ENCODE measurements at regions not wholly inside any gene's neighbourhood (a gene's known extent, or its start where the extent isn't known, plus 50 kb on each side); places are given as distances from the start of the nearest gene placed in this dataset.
"Not testable (repeated sequence)": the region's sequence is repeated elsewhere in the genome, so short reads cannot be mapped to it uniquely, and the experiment has no call there.

DNA sequence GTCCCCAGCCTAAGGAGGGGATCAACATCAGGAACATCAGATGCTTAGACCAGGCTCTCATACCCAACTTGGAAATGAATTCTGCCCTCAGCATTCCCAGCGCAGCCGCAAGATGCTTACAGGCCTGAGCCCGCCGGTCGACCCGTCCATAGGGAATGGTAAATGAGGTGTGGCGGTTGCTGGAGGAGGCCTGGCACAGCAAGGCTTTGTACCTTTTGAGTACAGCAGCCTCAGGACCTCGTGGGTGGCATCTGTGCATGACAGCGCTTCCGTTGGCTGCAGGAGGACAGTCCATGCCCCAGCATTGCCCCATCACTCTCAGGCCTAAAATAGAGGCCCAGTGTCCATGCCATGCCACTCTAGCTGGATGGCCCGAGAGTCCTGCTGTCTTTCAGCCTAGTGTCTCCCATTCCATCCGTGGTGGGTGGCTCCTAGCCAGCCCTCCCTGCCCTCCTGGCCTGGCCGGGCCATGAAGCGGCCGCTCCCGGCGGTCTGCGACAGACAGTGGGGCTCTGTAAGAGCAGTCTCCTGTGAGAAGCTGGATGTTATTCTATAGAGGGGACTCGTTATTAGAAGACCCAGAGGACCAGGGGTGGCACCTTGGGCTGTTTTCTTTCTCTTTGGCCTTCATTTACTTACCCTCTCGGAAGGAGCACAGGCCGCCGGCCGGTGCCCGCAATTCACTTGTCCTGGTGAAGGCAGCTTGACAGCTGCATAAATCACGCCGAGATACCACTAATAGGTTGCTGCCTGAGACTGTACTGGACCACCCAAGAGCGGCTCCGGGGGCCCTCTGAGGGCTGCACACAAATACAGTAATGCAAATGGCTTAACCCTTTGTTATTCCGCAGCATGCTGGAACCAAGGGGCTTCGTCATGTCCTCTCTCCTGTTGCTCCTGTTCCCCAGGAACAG lies 223.5 kb upstream of the TUT7 start:
- peaks cover 2% of the 10 kb centered on the region for H3K4me1 Mint-ChIP-seq
- no peak for ATAC-seq (ENCODE audit: low read depth)
- H3K27me3 Mint-ChIP-seq: no peaks in the 10 kb centered on the region
- TF ChIP-seq, protein P1, sequence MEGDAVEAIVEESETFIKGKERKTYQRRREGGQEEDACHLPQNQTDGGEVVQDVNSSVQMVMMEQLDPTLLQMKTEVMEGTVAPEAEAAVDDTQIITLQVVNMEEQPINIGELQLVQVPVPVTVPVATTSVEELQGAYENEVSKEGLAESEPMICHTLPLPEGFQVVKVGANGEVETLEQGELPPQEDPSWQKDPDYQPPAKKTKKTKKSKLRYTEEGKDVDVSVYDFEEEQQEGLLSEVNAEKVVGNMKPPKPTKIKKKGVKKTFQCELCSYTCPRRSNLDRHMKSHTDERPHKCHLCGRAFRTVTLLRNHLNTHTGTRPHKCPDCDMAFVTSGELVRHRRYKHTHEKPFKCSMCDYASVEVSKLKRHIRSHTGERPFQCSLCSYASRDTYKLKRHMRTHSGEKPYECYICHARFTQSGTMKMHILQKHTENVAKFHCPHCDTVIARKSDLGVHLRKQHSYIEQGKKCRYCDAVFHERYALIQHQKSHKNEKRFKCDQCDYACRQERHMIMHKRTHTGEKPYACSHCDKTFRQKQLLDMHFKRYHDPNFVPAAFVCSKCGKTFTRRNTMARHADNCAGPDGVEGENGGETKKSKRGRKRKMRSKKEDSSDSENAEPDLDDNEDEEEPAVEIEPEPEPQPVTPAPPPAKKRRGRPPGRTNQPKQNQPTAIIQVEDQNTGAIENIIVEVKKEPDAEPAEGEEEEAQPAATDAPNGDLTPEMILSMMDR (IDR thresholded peaks at IDR 0.05): no peak
- DNase-seq: no peak
- no peak overlapping the region for H3K4me3 Mint-ChIP-seq
- intact Hi-C loops (cut with micrococcal nuclease): no loop called here
- ChIA-PET POLR2A (no interaction called here), CTCF (no interaction called here)
- no peaks in the 10 kb centered on the region for H3K36me3 Mint-ChIP-seq (ENCODE audit: low read depth)
- H3K9me3 Mint-ChIP-seq: peaks cover 2% of the 10 kb centered on the region
- H3K27ac Mint-ChIP-seq: no peak overlapping the region

DNA sequence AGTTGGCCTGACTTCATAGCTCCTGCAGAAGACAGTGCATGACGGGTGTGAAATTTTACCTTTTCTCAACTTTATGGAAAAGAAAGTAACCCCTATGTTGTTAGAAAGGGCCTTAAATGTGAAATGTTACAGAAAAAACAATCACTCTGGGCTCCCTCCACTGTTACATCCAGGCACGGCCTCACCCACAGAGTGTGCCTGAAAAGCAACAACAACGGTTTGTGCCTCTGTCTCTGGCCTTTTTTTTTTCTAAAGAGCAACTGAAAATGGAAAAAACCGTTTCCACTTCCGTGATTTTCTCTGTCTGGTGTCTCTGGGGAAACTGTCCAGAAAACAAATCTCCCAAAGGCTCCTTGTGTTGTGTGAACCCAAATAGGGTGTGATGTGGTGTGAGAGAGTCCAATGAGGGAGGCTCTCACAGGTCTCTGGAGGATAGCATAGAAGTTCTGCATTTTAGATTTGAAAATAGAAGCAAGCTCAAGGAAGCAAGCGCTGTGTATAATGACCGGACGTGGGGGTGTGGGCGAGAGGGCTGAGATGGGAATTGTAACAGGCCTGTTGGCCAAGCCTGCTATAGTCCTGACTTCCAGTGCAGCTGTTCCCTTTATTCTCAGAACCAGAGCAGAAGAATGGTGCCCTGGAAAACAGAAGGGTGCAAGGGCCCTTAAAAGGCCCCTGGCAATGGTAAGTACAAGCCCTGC lies 221.8 kb upstream of the TUT7 start:
- Mint-ChIP-seq H3K9me3 (peaks cover 2% of the 10 kb centered on the region), H3K27ac (no peak overlapping the region), H3K27me3 (no peaks in the 10 kb centered on the region), H3K4me1 (peaks cover 2% of the 10 kb centered on the region), H3K4me3 (no peak overlapping the region), H3K36me3 (ENCODE audit: low read depth) (no peaks in the 10 kb centered on the region)
- intact Hi-C loops (cut with micrococcal nuclease): no loop called here
- TF ChIP-seq, protein P1 (IDR thresholded peaks at IDR 0.05): no peak
- CTCF ChIA-PET: no interaction called here
- ATAC-seq (ENCODE audit: low read depth) (no peak), DNase-seq (no peak)
- POLR2A ChIA-PET: no interaction called here

DNA sequence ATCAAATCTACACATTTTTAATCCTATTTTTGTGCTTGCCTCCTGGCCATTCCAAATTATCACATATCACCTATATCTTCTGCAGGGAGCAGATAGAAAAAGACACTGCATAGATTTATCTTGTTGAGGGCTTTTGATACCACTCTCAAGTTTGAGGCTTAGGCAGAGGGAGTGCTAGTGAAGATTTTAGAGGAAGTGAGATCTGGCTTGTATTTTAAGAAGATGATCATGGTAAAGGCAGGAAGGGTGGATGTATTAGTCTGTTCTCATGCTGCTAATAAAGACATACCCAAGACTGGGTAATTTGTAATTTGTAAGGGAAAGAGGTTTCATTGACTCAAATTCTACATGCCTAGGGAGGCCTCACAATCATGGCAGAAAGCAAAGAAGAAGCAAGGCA lies 220.9 kb upstream of the TUT7 start:
- peaks cover 2% of the 10 kb centered on the region for H3K4me1 Mint-ChIP-seq

DNA sequence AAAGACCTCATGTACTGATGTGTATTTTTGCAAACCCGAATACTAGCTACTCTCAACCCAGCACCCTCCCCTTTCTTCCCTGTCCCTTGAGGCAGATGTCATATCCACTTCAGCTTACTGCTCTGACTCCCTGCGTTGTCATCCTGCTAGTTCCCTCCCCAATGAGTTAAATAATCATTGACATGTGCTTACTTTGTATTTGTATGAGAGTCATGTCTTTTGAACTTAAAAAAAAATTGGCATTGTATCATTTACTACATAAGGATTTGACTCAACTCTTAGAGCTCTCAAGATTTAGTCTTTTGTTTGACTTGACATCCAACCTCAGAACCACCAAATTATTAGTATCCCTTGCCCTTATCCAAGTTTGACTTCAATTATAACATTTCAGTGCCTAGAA lies 219.7 kb upstream of the TUT7 start:
- H3K9me3 Mint-ChIP-seq: peaks cover 5% of the 10 kb centered on the region
- H3K36me3 Mint-ChIP-seq (ENCODE audit: low read depth): no peaks in the 10 kb centered on the region
- no peak for DNase-seq
- no peak overlapping the region for H3K27ac Mint-ChIP-seq
- CTCF ChIA-PET: no interaction called here
- POLR2A ChIA-PET: no interaction called here
- H3K27me3 Mint-ChIP-seq: no peaks in the 10 kb centered on the region
- TF ChIP-seq, protein P1 (IDR thresholded peaks at IDR 0.05): no peak
- no peak overlapping the region for H3K4me3 Mint-ChIP-seq
- H3K4me1 Mint-ChIP-seq: peaks cover 2% of the 10 kb centered on the region
- no peak for ATAC-seq (ENCODE audit: low read depth)
- intact Hi-C loops (cut with micrococcal nuclease): no loop called here

More for the DNA sequence above, 220.9 kb upstream of the TUT7 start:
- TF ChIP-seq, protein P1 (IDR thresholded peaks at IDR 0.05): no peak
- no peak for ATAC-seq (ENCODE audit: low read depth)
- no peaks in the 10 kb centered on the region for H3K36me3 Mint-ChIP-seq (ENCODE audit: low read depth)
- ChIA-PET CTCF (no interaction called here), POLR2A (no interaction called here)
- H3K27ac Mint-ChIP-seq: no peak overlapping the region
- intact Hi-C loops (cut with micrococcal nuclease): no loop called here
- H3K9me3 Mint-ChIP-seq: peaks cover 2% of the 10 kb centered on the region
- H3K4me3 Mint-ChIP-seq: no peak overlapping the region
- H3K27me3 Mint-ChIP-seq: no peaks in the 10 kb centered on the region
- no peak for DNase-seq

DNA sequence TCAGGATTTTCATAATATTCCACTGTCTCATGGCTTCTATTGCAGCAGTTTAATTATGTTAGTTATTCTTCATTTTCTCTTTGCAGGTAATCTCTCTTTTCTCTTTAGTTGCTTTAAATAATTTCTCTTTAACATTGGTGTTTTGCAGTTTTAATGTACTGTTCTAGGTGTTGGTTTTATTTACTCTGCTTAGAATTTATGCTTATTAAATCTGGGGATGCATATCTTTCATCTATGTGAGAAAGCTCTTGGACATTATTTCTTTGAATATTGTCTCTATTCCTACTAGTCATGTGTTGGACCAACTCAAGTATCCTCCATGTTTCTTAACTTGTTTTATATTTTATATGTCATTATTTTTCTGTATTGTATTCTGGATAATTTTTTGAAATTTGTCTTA lies 218.7 kb upstream of the TUT7 start:
- Mint-ChIP-seq H3K4me1 (peaks cover 2% of the 10 kb centered on the region), H3K27me3 (no peaks in the 10 kb centered on the region), H3K9me3 (peaks cover 10% of the 10 kb centered on the region), H3K27ac (no peak overlapping the region), H3K4me3 (no peak overlapping the region), H3K36me3 (ENCODE audit: low read depth) (no peaks in the 10 kb centered on the region)
- ATAC-seq (ENCODE audit: low read depth) (no peak), DNase-seq (no peak)
- ChIA-PET CTCF (no interaction called here), POLR2A (no interaction called here)
- TF ChIP-seq, protein P1 (IDR thresholded peaks at IDR 0.05): no peak
- intact Hi-C loops (cut with micrococcal nuclease): no loop called here

DNA sequence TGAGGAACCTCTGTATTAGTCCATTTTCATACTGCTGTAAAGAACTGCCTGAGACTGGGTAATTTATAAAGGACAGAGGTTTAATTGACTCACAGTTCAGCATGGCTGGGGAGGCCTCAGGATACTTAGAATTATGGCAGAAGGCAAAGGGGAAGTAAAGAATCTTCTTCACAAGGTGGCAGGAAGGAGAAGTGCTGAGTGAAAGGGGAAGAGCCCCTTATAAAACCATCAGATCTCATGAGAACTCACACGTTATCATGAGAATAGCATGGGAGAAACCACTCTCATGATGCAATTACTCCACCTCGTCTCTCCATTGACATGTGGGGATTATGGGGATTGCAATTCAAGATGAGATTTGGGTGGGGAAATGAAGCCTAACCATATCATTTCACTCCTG lies 211.4 kb upstream of the TUT7 start:
- H3K27ac Mint-ChIP-seq; POLR2A ChIA-PET; ATAC-seq (ENCODE audit: low read depth); DNase-seq; intact Hi-C loops (cut with micrococcal nuclease); H3K4me1 Mint-ChIP-seq; H3K4me3 Mint-ChIP-seq; H3K27me3 Mint-ChIP-seq; H3K36me3 Mint-ChIP-seq (ENCODE audit: low read depth); CTCF ChIA-PET: not testable (repeated sequence)
- peaks cover 16% of the 10 kb centered on the region for H3K9me3 Mint-ChIP-seq
